Body of pancreas (tissue), 4 donors: ENCODE measurements at regions not wholly inside any gene's neighbourhood (a gene's known extent, or its start where the extent isn't known, plus 50 kb on each side); places are given as distances from the start of the nearest gene placed in this dataset.

Experiments used
- ATAC-seq: fragments of 150-250 bp; one replicate; pipeline ENCODE4 v1.9.1; 2016
- DNase-seq, 4 donors: peaks; one replicate each; pipeline ENCODE4 v3.0.0-alpha.2; 2019
- H3K27ac ChIP-seq, 4 donors: fragments of 200-600 bp; sonication (generic); 1 replicate in 3 of 4; 2 replicates in 1 of 4; pipeline versions ENCODE4 v1.5.1 to v1.6.1; 2016 to 2019; ENCODE audit warnings: mild to moderate bottlenecking in 1 of 4, mixed read lengths in 1 of 4, moderate library complexity in 1 of 4
- H3K27me3 ChIP-seq, 2 donors: fragments of 200-600 bp; sonication (generic); one replicate each; pipeline ENCODE4 v1.6.0; 2016; ENCODE audit warnings: mild to moderate bottlenecking in 1 of 2
- H3K36me3 ChIP-seq, 2 donors: fragments of 200-600 bp; sonication (generic); replicated peaks in 1 of 2; 2 replicates each; pipeline ENCODE4 v1.5.1; 2016; ENCODE audit warnings: low read depth in 2 of 2; ENCODE audit not compliant: insufficient read depth in 1 of 2
- H3K4me1 ChIP-seq: fragments of 200-600 bp; sonication (generic); one replicate; pipeline ENCODE4 v1.6.0; 2016
- H3K4me3 ChIP-seq, 2 donors: fragments of 200-600 bp; sonication (generic); 1 replicate in 1 of 2; 2 replicates in 1 of 2; pipeline ENCODE4 v1.5.1; 2016 to 2019
- H3K9me3 ChIP-seq, 3 donors: fragments of 200-600 bp; sonication (generic); 1 replicate in 2 of 3; 2 replicates in 1 of 3; pipeline ENCODE4 v1.5.1; 2016
- POLR2A ChIP-seq, 3 donors: fragments of 450-650 bp; IDR thresholded peaks; one replicate each; pipeline ENCODE4 v1.6.1; 2016; ENCODE audit warnings: antibody characterized with exemption in 3 of 3, mild to moderate bottlenecking in 2 of 3
- WGBS, 2 donors: methylation state at CpG; one replicate each; pipeline ENCODE4 v1.1.5; 2017; 5-methylcytosine and 5-hydroxymethylcytosine counted together
- intact Hi-C: fragments of 100-400 bp; cut with DNase I; formaldehyde crosslinking; loops from one replicate; pipeline ENCODE4 v1.15.1; 2023
- TF ChIP-seq, protein P1 (sequence below), 7 experiments: fragments of 450-650 bp in 4 of 7; fragments of 200-600 bp in 3 of 7; sonication (generic) in 3 of 7; IDR thresholded peaks; one replicate each; pipeline ENCODE4 v1.5.1; 2016 to 2019; ENCODE audit warnings: antibody characterized with exemption in 7 of 7

DNA sequence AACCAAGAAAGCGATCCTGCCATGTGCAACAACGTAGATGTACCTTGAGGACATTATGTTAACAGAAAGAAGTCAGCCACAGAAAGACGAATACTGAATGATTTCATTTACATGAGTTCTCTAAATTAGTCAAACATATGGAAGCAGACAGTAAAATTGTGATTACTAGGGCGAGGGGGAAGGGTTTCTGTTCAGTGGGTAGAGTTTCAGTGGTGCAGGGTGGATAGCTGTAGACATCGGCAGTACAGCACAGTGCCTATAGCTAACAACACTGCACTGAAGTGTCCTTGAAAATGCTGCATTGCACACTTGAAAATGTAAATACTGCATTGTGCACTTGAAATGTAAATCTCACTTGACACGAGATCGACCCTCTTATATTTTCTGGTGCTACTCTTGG, 275.3 kb downstream of the GALR1 start:
- no peak overlapping the region for H3K4me3 ChIP-seq

DNA sequence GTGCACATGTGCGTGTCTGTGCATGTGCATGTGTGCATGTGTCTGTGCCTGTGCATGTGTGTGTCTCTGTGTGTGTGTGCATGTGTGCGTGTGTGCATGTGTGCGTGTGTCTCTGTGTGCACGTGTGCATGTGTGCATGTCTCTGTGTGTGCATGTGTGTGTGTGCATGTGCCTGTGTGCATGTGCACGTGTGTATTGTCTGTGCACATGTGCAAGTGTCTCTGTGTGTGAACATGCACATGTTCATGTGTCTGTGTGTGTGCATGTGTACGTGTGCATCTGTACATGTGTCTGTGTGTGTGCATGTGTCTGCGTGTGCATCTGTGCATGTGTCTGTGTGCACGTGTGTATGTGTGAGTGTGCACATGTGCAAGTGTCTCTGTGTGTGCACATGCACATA, 277.3 kb downstream of the GALR1 start:
- H3K36me3 ChIP-seq, result no peaks in the 10 kb centered on the region
- DNase-seq (no peak), ATAC-seq (no peak)
- H3K4me3 ChIP-seq, result no peak overlapping the region
- no peak overlapping the region for H3K27ac ChIP-seq
- no peak for TF ChIP-seq POLR2A (IDR thresholded peaks at IDR 0.05)
- TF ChIP-seq, protein P1, sequence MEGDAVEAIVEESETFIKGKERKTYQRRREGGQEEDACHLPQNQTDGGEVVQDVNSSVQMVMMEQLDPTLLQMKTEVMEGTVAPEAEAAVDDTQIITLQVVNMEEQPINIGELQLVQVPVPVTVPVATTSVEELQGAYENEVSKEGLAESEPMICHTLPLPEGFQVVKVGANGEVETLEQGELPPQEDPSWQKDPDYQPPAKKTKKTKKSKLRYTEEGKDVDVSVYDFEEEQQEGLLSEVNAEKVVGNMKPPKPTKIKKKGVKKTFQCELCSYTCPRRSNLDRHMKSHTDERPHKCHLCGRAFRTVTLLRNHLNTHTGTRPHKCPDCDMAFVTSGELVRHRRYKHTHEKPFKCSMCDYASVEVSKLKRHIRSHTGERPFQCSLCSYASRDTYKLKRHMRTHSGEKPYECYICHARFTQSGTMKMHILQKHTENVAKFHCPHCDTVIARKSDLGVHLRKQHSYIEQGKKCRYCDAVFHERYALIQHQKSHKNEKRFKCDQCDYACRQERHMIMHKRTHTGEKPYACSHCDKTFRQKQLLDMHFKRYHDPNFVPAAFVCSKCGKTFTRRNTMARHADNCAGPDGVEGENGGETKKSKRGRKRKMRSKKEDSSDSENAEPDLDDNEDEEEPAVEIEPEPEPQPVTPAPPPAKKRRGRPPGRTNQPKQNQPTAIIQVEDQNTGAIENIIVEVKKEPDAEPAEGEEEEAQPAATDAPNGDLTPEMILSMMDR (IDR thresholded peaks at IDR 0.05), result peak in 1 of 7 experiments; percentile 9
- no peaks in the 10 kb centered on the region for H3K27me3 ChIP-seq
- intact Hi-C loops, result no loop called here
- H3K4me1 ChIP-seq, result no peaks in the 10 kb centered on the region
- WGBS, 2 donors, result 82 to 90% methylated on average over 7 to 8 of the region's 8 CpGs
- H3K9me3 ChIP-seq, result no peaks in the 10 kb centered on the region

More for the DNA sequence above, 275.3 kb downstream of the GALR1 start:
- TF ChIP-seq POLR2A (IDR thresholded peaks at IDR 0.05), result no peak
- TF ChIP-seq, protein P1 (IDR thresholded peaks at IDR 0.05), result no peak
- intact Hi-C loops, result no loop called here
- Histone ChIP-seq H3K27ac (no peak overlapping the region), H3K36me3 (no peaks in the 10 kb centered on the region), H3K4me1 (no peaks in the 10 kb centered on the region), H3K9me3 (no peaks in the 10 kb centered on the region), H3K27me3 (no peaks in the 10 kb centered on the region)
- DNase-seq (no peak), ATAC-seq (no peak)
- WGBS, 2 donors, result 66 to 71% methylated on average over 7 of the region's 7 CpGs

DNA sequence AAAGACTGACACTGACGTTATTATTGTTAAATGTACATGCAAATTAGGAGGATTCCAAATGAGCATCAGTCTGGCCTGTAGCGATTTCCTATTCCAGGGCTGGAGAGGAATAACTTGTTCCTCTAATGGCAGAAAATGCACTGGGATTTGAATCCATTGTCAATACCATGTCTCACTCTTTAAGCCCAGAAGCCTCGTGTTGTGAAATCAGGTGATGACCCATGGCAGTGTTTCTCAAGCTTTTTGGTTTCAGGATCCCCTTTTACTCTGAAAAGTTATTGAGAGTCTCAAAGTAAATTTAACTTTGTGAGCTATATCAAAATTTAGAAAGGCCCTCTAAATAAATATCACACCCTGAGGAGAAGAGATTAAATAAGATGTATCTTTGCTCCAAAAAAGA, 279.2 kb downstream of the GALR1 start:
- no peaks in the 10 kb centered on the region for H3K9me3 ChIP-seq
- no peak overlapping the region for H3K4me3 ChIP-seq
- DNase-seq, result no peak
- TF ChIP-seq POLR2A (IDR thresholded peaks at IDR 0.05), result no peak
- TF ChIP-seq, protein P1 (IDR thresholded peaks at IDR 0.05), result no peak
- no peaks in the 10 kb centered on the region for H3K36me3 ChIP-seq
- no peaks in the 10 kb centered on the region for H3K27me3 ChIP-seq
- 61 to 71% methylated on average over 3 of the region's 3 CpGs for WGBS, 2 donors
- H3K27ac ChIP-seq, result no peak overlapping the region
- no peak for ATAC-seq
- intact Hi-C loops, result no loop called here
- no peaks in the 10 kb centered on the region for H3K4me1 ChIP-seq

DNA sequence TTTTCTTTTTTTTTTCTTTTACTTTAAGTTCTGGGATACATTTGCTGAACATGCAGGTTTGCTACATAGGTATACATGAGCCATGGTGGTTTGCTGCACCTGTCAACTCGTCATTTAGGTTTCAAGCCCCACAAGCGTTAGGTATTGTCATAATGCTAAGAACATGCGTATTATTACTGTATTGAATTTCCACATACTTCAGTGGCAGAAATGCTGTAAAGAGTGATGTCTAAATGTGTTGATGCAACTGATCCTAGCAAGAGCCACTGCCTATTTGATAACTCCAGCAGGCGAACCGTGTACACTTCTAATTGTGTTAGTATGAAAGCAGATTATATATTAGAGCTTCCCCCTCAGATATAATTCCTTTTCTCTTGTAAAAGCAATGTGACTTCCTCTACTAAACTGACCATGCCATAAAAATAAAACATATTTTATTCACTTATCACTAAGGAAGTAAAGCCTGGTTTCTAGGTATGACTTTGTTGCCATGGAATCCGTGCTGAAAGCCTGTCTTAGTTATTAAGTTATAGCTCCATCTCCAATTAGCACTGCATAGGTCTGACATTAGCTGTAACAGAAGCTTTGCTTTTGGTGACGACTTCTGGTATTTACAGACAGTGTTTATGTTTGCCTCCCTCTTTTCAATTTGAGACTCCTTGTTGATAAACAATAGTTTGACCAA, 280.0 kb downstream of the GALR1 start:
- ATAC-seq (no peak), DNase-seq (no peak)
- WGBS, 2 donors, result 74 to 79% methylated on average over 7 of the region's 7 CpGs
- no peak for TF ChIP-seq POLR2A (IDR thresholded peaks at IDR 0.05)
- TF ChIP-seq, protein P1 (IDR thresholded peaks at IDR 0.05), result no peak
- H3K27me3 ChIP-seq, result no peaks in the 10 kb centered on the region
- no peaks in the 10 kb centered on the region for H3K36me3 ChIP-seq
- intact Hi-C loops, result no loop called here
- H3K4me3 ChIP-seq, result no peak overlapping the region
- no peaks in the 10 kb centered on the region for H3K9me3 ChIP-seq
- no peaks in the 10 kb centered on the region for H3K4me1 ChIP-seq
- no peak overlapping the region for H3K27ac ChIP-seq

DNA sequence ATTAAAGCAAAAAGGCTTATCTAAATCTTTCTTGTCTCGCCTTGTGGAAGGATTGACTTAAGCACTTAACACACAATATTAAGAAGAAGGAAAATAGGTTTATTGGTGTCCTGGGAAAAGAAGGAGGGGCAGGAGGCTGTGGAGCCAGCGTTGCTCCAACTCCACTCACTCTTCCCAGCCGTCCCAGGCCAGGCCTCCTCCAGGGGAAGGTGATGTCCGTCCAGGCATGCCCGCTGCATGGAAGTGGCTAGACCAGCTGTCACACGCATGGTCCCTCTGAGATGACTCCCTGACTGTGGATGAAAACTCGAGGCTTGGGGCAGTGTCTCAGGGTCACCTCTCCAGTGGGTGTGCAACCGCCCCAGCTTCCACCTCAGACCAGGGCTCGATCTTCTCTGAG, 281.1 kb downstream of the GALR1 start:
- intact Hi-C loops, result no loop called here
- Histone ChIP-seq H3K27ac (no peak overlapping the region), H3K36me3 (no peaks in the 10 kb centered on the region), H3K4me1 (no peaks in the 10 kb centered on the region), H3K9me3 (no peaks in the 10 kb centered on the region), H3K27me3 (no peaks in the 10 kb centered on the region), H3K4me3 (no peak overlapping the region)
- no peak for ATAC-seq
- no peak for DNase-seq
- WGBS, 2 donors, result 64 to 70% methylated on average over 6 to 9 of the region's 9 CpGs
- TF ChIP-seq POLR2A (IDR thresholded peaks at IDR 0.05), result no peak
- TF ChIP-seq, protein P1 (IDR thresholded peaks at IDR 0.05), result no peak
